Calu3 (cell line): ENCODE measurements at regions not wholly inside any gene's neighbourhood (a gene's known extent, or its start where the extent isn't known, plus 50 kb on each side); places are given as distances from the start of the nearest gene placed in this dataset.

Source experiments
- BruUV-seq: library from RNA; stranded (reverse); fragments of 400-500 nt; replicated peaks from 2 replicates; lab custom pipeline; 2021; lab: Mats Ljungman, UMichigan
- CTCF ChIA-PET: fragments of 300-600 bp; sonication (Branson Sonifier 250); formaldehyde crosslinking; loops from one replicate; lab custom pipeline; 2022; ENCODE audit warnings: antibody characterized with exemption; lab: Charles Lee
- DNase-seq: peaks from one replicate; pipeline ENCODE4 v3.0.0; 2022
- H3K27ac Mint-ChIP-seq: one replicate; pipeline ENCODE4 v1.8.0; 2022; ENCODE audit warnings: mixed read lengths; ENCODE audit not compliant: unreplicated experiment
- H3K27me3 Mint-ChIP-seq: one replicate; pipeline ENCODE4 v1.8.0; 2022; ENCODE audit warnings: mixed read lengths; ENCODE audit not compliant: unreplicated experiment
- H3K36me3 Mint-ChIP-seq: one replicate; pipeline ENCODE4 v1.8.0; 2022; ENCODE audit warnings: mild to moderate bottlenecking, moderate library complexity, mixed read lengths; ENCODE audit not compliant: insufficient read depth, unreplicated experiment
- H3K4me1 Mint-ChIP-seq: one replicate; pipeline ENCODE4 v1.8.0; 2022; ENCODE audit warnings: mild to moderate bottlenecking, low read depth, mixed read lengths; ENCODE audit not compliant: unreplicated experiment
- H3K4me3 Mint-ChIP-seq: one replicate; pipeline ENCODE4 v1.8.0; 2022; ENCODE audit warnings: mild to moderate bottlenecking, low read depth, moderate library complexity, mixed read lengths; ENCODE audit not compliant: unreplicated experiment
- H3K9me3 Mint-ChIP-seq: one replicate; pipeline ENCODE4 v1.8.0; 2022; ENCODE audit warnings: low read depth, mixed read lengths; ENCODE audit not compliant: unreplicated experiment
- intact Hi-C: fragments of 100-400 bp; cut with micrococcal nuclease; formaldehyde crosslinking; loops from one replicate; pipeline ENCODE4 v1.10.0; 2022; ENCODE audit not compliant: unreplicated experiment
- TF ChIP-seq, protein P1 (sequence below): fragments of 200-600 bp; IDR thresholded peaks from one replicate; pipeline ENCODE4 v1.8.0; 2022; ENCODE audit warnings: antibody characterized with exemption; ENCODE audit not compliant: unreplicated experiment

DNA sequence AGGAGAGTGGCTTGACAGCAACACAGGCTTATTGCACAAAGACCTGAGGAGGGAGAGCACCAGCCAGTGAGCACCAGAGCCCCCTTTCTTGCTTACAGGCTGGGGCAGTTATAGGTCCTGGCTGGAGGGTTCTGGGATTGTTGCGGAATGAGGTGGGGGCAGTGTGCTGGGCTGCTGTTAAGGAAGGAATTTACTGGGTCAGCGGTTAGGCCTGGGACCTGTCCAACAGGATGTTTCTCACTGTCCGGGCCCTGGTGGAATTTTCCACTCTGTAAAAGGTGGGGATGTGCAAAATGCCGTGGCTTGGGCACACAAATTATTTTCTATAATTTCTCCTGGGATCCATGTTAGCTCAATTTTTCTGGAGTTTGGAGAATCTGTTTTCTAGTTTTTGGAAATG is 757.3 kb downstream of the TYW1 start:
- Mint-ChIP-seq H3K9me3 (peaks cover 8% of the 10 kb centered on the region), H3K36me3 (no peaks in the 10 kb centered on the region), H3K27ac (no peak overlapping the region), H3K4me1 (no peaks in the 10 kb centered on the region), H3K27me3 (no peaks in the 10 kb centered on the region), H3K4me3 (no peak overlapping the region)
- intact Hi-C loops, result loop anchor here (1.0 kb wide), 1 partner anchor 10 kb away; no protein-coding TSS in a partner anchor
- DNase-seq, result peak; percentile 20
- CTCF ChIA-PET, result no interaction called here
- BruUV-seq, result no TSS peak
- TF ChIP-seq, protein P1, sequence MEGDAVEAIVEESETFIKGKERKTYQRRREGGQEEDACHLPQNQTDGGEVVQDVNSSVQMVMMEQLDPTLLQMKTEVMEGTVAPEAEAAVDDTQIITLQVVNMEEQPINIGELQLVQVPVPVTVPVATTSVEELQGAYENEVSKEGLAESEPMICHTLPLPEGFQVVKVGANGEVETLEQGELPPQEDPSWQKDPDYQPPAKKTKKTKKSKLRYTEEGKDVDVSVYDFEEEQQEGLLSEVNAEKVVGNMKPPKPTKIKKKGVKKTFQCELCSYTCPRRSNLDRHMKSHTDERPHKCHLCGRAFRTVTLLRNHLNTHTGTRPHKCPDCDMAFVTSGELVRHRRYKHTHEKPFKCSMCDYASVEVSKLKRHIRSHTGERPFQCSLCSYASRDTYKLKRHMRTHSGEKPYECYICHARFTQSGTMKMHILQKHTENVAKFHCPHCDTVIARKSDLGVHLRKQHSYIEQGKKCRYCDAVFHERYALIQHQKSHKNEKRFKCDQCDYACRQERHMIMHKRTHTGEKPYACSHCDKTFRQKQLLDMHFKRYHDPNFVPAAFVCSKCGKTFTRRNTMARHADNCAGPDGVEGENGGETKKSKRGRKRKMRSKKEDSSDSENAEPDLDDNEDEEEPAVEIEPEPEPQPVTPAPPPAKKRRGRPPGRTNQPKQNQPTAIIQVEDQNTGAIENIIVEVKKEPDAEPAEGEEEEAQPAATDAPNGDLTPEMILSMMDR, result no peak

GRCh38 chr7:67754651-67755050 is 758.0 kb downstream of the TYW1 start:
- Mint-ChIP-seq H3K4me1 (no peaks in the 10 kb centered on the region), H3K36me3 (no peaks in the 10 kb centered on the region), H3K4me3 (no peak overlapping the region), H3K27ac (no peak overlapping the region), H3K27me3 (no peaks in the 10 kb centered on the region), H3K9me3 (peaks cover 8% of the 10 kb centered on the region)
- intact Hi-C loops, result loop anchor here (1.0 kb wide), 1 partner anchor 10 kb away; no protein-coding TSS in a partner anchor
- TF ChIP-seq, protein P1, result no peak
- CTCF ChIA-PET, result no interaction called here
- no peak for DNase-seq
- BruUV-seq, result no TSS peak

DNA sequence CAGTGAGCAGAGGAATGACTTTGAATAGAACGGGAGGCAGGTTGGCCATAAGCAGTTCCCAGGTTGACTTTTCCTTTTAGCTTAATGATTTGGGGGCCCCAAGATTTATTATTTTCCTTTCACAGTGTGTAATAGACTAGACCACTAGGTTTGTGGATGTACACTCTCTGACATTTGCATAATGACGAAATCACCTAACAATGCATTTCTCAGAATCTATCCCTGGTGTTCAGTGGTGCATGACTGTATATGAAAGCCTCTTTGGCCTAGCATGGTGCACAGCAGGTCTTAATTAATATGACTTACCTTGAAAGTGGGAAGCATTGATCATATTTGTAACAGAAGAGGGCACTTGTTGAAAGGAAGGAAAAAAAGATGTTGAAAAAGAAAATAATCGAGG is 761.9 kb downstream of the TYW1 start:
- no peaks in the 10 kb centered on the region for H3K27me3 Mint-ChIP-seq
- DNase-seq, result no peak
- H3K4me1 Mint-ChIP-seq, result no peaks in the 10 kb centered on the region
- BruUV-seq, result no TSS peak
- TF ChIP-seq, protein P1, result no peak
- CTCF ChIA-PET, result no interaction called here
- intact Hi-C loops, result no loop called here
- no peaks in the 10 kb centered on the region for H3K36me3 Mint-ChIP-seq
- H3K9me3 Mint-ChIP-seq, result peaks cover 5% of the 10 kb centered on the region
- no peak overlapping the region for H3K27ac Mint-ChIP-seq
- no peak overlapping the region for H3K4me3 Mint-ChIP-seq

GRCh38 chr7:67760971-67761370 is 764.3 kb downstream of the TYW1 start:
- H3K4me3 Mint-ChIP-seq, result no peak overlapping the region
- TF ChIP-seq, protein P1, result no peak
- no peaks in the 10 kb centered on the region for H3K36me3 Mint-ChIP-seq
- no peaks in the 10 kb centered on the region for H3K27me3 Mint-ChIP-seq
- intact Hi-C loops, result no loop called here
- CTCF ChIA-PET, result no interaction called here
- H3K27ac Mint-ChIP-seq, result no peak overlapping the region
- BruUV-seq, result no TSS peak
- H3K4me1 Mint-ChIP-seq, result no peaks in the 10 kb centered on the region
- peaks cover 7% of the 10 kb centered on the region for H3K9me3 Mint-ChIP-seq
- DNase-seq, result no peak
